Activated B cell treated with CpG ODN at 0.5 μM for 24 hours (primary cell): ENCODE measurements at regions not wholly inside any gene's neighbourhood (a gene's known extent, or its start where the extent isn't known, plus 50 kb on each side); places are given as distances from the start of the nearest gene placed in this dataset.

Experiments
- ATAC-seq: fragments of 200-7000 bp; cut with Tn5 transposase; one replicate; pipeline ENCODE4 v1.10.0; 2021; ENCODE audit warnings: low read depth, mild to moderate bottlenecking, moderate library complexity
- CTCF ChIA-PET: fragments of 350-600 bp; sonication (Branson Sonifier 250); formaldehyde crosslinking; loops from one replicate; lab custom pipeline; 2021; ENCODE audit warnings: antibody characterized with exemption; lab: Charles Lee
- POLR2A ChIA-PET: fragments of 350-600 bp; sonication (Branson Sonifier 250); formaldehyde crosslinking; loops from one replicate; lab custom pipeline; 2021; ENCODE audit warnings: antibody characterized with exemption; lab: Charles Lee
- DNase-seq: peaks from one replicate; pipeline ENCODE4 v3.0.0; 2022
- H3K27ac Mint-ChIP-seq: one replicate; pipeline ENCODE4 v1.8.0; 2020; ENCODE audit warnings: mixed read lengths
- H3K27me3 Mint-ChIP-seq: one replicate; pipeline ENCODE4 v1.8.0; 2021; ENCODE audit warnings: mixed read lengths
- H3K36me3 Mint-ChIP-seq: one replicate; pipeline ENCODE4 v1.8.0; 2021; ENCODE audit warnings: low read depth, mixed read lengths
- H3K4me1 Mint-ChIP-seq: one replicate; pipeline ENCODE4 v1.8.0; 2021; ENCODE audit warnings: mixed read lengths
- H3K4me3 Mint-ChIP-seq: one replicate; pipeline ENCODE4 v1.8.0; 2020; ENCODE audit warnings: mild to moderate bottlenecking, mixed read lengths
- H3K9me3 Mint-ChIP-seq: one replicate; pipeline ENCODE4 v1.8.0; 2020; ENCODE audit warnings: mixed read lengths
- intact Hi-C: fragments of 100-400 bp; cut with micrococcal nuclease; formaldehyde crosslinking; loops from one replicate; pipeline ENCODE4 v1.15.1; 2024
- TF ChIP-seq, protein P1 (sequence below): fragments of 200-600 bp; IDR thresholded peaks from one replicate; pipeline ENCODE4 v1.8.0; 2022; ENCODE audit warnings: antibody characterized with exemption, mild to moderate bottlenecking

DNA sequence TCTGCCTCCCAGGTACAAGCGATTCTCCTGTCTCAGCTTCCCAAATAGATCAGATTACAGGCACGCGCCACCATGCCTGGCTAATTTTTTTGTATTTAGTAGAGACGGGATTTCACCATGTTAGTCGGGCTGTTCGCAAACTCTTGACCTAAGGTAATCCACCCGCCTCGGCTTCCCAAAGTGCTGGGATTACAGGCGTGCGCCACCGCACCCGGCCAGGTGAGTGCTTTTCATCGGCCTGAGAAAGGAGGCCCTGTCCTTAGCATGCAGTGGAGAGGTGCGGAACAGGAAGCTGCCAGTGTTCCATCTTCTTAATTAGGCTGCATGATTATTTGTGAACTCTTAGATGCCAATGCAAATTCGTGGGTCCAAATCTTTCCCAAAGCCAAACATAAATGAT lies 125.7 kb upstream of the THSD7B start:
- intact Hi-C loops: no loop called here
- H3K4me3 Mint-ChIP-seq: no peak overlapping the region

DNA sequence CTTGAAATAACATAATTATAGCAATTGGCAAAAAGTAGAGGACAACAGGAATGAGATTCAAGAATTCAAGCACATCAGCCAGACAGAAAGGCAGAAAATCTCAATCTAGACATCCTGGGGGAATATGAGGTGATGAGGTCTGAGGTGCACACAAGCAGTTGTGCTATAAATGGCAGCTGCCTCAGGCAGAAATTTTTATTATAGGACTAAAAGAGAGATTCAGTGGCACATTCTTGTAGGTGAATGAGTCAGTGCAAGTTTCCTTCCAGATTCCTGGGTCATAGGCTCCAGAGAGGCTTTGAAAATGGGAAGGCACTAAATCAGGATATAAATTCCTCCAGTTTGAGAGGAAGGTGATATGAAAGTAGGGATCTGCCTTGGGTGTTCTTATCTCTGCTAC lies 127.2 kb upstream of the THSD7B start:
- POLR2A ChIA-PET: no interaction called here
- no peaks in the 10 kb centered on the region for H3K4me1 Mint-ChIP-seq
- no peak overlapping the region for H3K4me3 Mint-ChIP-seq
- DNase-seq: no peak
- H3K9me3 Mint-ChIP-seq: peaks cover 3% of the 10 kb centered on the region
- H3K36me3 Mint-ChIP-seq: no peaks in the 10 kb centered on the region
- intact Hi-C loops: no loop called here
- no peak overlapping the region for H3K27ac Mint-ChIP-seq
- CTCF ChIA-PET: no interaction called here
- no peak for ATAC-seq
- TF ChIP-seq, protein P1, sequence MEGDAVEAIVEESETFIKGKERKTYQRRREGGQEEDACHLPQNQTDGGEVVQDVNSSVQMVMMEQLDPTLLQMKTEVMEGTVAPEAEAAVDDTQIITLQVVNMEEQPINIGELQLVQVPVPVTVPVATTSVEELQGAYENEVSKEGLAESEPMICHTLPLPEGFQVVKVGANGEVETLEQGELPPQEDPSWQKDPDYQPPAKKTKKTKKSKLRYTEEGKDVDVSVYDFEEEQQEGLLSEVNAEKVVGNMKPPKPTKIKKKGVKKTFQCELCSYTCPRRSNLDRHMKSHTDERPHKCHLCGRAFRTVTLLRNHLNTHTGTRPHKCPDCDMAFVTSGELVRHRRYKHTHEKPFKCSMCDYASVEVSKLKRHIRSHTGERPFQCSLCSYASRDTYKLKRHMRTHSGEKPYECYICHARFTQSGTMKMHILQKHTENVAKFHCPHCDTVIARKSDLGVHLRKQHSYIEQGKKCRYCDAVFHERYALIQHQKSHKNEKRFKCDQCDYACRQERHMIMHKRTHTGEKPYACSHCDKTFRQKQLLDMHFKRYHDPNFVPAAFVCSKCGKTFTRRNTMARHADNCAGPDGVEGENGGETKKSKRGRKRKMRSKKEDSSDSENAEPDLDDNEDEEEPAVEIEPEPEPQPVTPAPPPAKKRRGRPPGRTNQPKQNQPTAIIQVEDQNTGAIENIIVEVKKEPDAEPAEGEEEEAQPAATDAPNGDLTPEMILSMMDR: no peak
- H3K27me3 Mint-ChIP-seq: peaks cover 3% of the 10 kb centered on the region

More for the DNA sequence above, 125.7 kb upstream of the THSD7B start:
- Mint-ChIP-seq H3K36me3 (no peaks in the 10 kb centered on the region), H3K27me3 (peaks cover 3% of the 10 kb centered on the region), H3K27ac (no peak overlapping the region), H3K4me1 (no peaks in the 10 kb centered on the region), H3K9me3 (peaks cover 3% of the 10 kb centered on the region)
- DNase-seq (no peak), ATAC-seq (no peak)
- POLR2A ChIA-PET: no interaction called here
- CTCF ChIA-PET: no interaction called here
- TF ChIP-seq, protein P1: no peak

DNA sequence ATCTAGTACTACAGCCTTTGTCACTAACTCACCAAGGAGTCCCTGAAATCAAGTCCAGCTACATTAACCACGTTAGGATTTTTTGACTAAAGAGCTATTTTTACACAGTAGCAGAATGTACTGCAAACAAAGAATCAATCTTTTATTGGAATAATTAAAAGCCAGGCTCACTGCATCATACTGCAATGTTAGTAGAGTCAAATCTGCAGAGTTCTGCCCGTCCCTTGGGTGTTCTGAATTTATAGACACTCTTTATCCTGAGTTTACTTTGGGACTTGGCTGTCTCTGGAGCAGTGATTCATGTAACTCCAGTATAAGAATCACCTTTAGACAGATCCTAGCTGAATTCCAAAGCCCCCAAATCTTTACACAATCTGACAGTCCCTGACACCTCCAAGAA lies 127.9 kb upstream of the THSD7B start:
- H3K27ac Mint-ChIP-seq: no peak overlapping the region
- ATAC-seq: no peak
- H3K4me3 Mint-ChIP-seq: no peak overlapping the region
- TF ChIP-seq, protein P1: no peak
- ChIA-PET CTCF (no interaction called here), POLR2A (no interaction called here)
- peaks cover 3% of the 10 kb centered on the region for H3K9me3 Mint-ChIP-seq
- H3K4me1 Mint-ChIP-seq: no peaks in the 10 kb centered on the region
- H3K27me3 Mint-ChIP-seq: peaks cover 6% of the 10 kb centered on the region
- no peak for DNase-seq
- intact Hi-C loops: no loop called here
- no peaks in the 10 kb centered on the region for H3K36me3 Mint-ChIP-seq

DNA sequence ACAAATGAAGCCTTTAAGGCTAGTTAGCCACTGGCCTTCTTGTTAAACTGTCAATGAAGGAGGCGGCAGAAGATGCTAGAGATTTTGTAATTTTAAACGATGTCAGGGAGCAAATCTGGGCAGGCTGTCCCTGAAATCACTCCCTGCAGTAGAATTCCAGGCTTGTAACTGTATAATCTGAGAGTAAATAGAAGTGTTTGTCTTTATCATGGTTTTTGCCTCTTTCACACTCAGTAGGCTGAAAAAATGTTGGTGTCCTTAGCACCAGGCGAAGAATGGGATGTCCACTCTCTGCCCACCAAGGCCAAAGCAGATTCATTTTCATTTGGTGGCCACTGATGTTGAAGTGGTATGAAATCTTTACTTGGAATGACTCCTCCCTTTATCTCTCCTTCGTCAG lies 136.9 kb upstream of the THSD7B start:
- H3K9me3 Mint-ChIP-seq: no peaks in the 10 kb centered on the region
- no peak overlapping the region for H3K4me3 Mint-ChIP-seq
- peaks cover 3% of the 10 kb centered on the region for H3K27me3 Mint-ChIP-seq
- H3K36me3 Mint-ChIP-seq: no peaks in the 10 kb centered on the region
- DNase-seq (no peak), ATAC-seq (no peak)
- ChIA-PET POLR2A (no interaction called here), CTCF (no interaction called here)
- TF ChIP-seq, protein P1: no peak
- H3K4me1 Mint-ChIP-seq: no peaks in the 10 kb centered on the region
- intact Hi-C loops: no loop called here
- no peak overlapping the region for H3K27ac Mint-ChIP-seq

DNA sequence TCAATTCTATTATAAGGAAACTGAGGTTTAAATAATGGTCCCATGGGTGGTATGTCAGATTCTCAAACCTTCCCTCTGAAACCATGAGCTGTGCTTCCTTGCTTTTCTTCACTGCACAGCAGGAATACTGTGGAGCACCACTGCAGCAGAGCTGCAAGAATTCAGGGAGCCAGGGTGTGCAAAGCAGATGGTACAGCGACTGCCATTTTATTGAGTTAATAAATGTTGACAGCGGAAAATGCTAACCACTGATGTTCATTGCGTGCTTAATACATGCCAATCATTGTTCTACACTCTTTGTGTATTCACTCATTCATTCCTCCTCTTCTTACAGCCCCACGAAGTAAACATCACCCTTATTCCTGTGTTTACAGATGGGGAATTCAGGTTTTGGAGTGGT lies 152.2 kb upstream of the THSD7B start:
- Mint-ChIP-seq H3K4me3 (no peak overlapping the region), H3K4me1 (no peaks in the 10 kb centered on the region), H3K36me3 (no peaks in the 10 kb centered on the region), H3K9me3 (no peaks in the 10 kb centered on the region), H3K27me3 (peaks cover 7% of the 10 kb centered on the region), H3K27ac (no peak overlapping the region)
- POLR2A ChIA-PET: no interaction called here
- intact Hi-C loops: no loop called here
- CTCF ChIA-PET: no interaction called here
- TF ChIP-seq, protein P1: no peak
- DNase-seq: no peak
- no peak for ATAC-seq
